ENCODE measurements at regions not wholly inside any gene's neighbourhood (a gene's known extent, or its start where the extent isn't known, plus 50 kb on each side); places are given as distances from the start of the nearest gene placed in this dataset.

DNA sequence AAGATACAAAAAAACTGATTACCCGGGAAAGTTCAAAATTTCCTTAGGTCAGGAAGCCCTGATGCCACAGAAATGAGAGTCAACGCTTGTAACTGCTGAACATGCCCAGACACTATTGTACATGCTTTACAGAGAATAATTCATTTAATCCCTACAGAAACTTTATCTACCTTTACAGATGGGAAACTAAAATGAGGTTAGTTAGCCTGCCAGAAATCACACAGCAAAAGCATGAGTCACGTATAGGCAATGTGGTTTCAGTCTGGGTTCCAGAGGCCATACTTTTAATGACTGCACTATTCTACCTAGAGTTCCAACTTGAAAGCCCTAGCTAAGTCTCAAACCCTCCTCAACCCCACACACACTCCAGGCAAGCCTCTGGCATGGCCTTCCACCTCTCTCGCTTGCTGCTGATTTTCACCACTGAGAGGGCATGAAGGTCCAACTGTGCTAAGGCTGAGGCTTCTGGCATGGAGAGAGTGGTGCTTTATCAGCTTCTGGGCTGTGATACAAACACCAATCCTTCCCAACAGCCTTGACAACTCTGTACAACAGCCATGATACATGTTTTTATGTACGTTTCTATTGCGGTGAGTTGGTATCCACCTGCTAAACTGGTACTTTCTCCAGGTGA lies 1011.2 kb upstream of the GHITM start:
- TF ChIP-seq, protein P1, sequence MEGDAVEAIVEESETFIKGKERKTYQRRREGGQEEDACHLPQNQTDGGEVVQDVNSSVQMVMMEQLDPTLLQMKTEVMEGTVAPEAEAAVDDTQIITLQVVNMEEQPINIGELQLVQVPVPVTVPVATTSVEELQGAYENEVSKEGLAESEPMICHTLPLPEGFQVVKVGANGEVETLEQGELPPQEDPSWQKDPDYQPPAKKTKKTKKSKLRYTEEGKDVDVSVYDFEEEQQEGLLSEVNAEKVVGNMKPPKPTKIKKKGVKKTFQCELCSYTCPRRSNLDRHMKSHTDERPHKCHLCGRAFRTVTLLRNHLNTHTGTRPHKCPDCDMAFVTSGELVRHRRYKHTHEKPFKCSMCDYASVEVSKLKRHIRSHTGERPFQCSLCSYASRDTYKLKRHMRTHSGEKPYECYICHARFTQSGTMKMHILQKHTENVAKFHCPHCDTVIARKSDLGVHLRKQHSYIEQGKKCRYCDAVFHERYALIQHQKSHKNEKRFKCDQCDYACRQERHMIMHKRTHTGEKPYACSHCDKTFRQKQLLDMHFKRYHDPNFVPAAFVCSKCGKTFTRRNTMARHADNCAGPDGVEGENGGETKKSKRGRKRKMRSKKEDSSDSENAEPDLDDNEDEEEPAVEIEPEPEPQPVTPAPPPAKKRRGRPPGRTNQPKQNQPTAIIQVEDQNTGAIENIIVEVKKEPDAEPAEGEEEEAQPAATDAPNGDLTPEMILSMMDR (IDR thresholded peaks at IDR 0.05), result no peak
- TF ChIP-seq POLR2A (IDR thresholded peaks at IDR 0.05; ENCODE audit: low read depth) (no peak), POLR2AphosphoS5 (IDR thresholded peaks at IDR 0.05) (no peak)
